H1 (cell line): ENCODE measurements at regions not wholly inside any gene's neighbourhood (a gene's known extent, or its start where the extent isn't known, plus 50 kb on each side); places are given as distances from the start of the nearest gene placed in this dataset.

Experiments used
- CTCF ChIP-seq, 3 experiments: IDR thresholded peaks; 1 replicate in 2 of 3; 2 replicates in 1 of 3; pipeline versions ENCODE4 v1.5.1 to v1.6.1; 2011; ENCODE audit warnings: low read length in 3 of 3, mild to moderate bottlenecking in 3 of 3, inconsistent platforms in 2 of 3, low read depth in 1 of 3, moderate library complexity in 1 of 3; ENCODE audit not compliant: insufficient read depth in 1 of 3; ENCODE audit errors: control extremely low read depth in 1 of 3
- KDM4A ChIP-seq: IDR thresholded peaks from one replicate; pipeline ENCODE4 v1.7.1; 2012; ENCODE audit warnings: low read depth, mild to moderate bottlenecking, moderate library complexity, low read length, inconsistent platforms; ENCODE audit not compliant: severe bottlenecking

GRCh38 chr16:6618874-6619273 lies 713.8 kb upstream of the RBFOX1 start (continued):
- TF ChIP-seq CTCF (IDR thresholded peaks at IDR 0.05; ENCODE audit: control extremely low read depth in 1 of 3, insufficient read depth in 1 of 3, low read depth in 1 of 3, low read length in 3 of 3) (no peak), KDM4A (no peak)
